ENCODE measurements at regions not wholly inside any gene's neighbourhood (a gene's known extent, or its start where the extent isn't known, plus 50 kb on each side); places are given as distances from the start of the nearest gene placed in this dataset.

GRCh38 chr2:144943293-144943941 is 423.5 kb upstream of the ZEB2 start (continued):
- TF ChIP-seq ZNF462 (CRISPR knock-in tag; IDR thresholded peaks at IDR 0.05): no peak
- no peak for TF ChIP-seq JUNB (IDR thresholded peaks at IDR 0.05; ENCODE audit: unreplicated experiment)

GRCh38 chr2:144942516-144943256 is 422.8 kb upstream of the ZEB2 start:
- no peak overlapping the region for H3K4me3 Mint-ChIP-seq
- ATAC-seq: no peak
- H3K9me3 Mint-ChIP-seq: no peaks in the 10 kb centered on the region
- no peak for DNase-seq (ENCODE audit: low spot score)
- Histone ChIP-seq H3K4me3 (no peak overlapping the region), H3F3A (replicated peaks; ENCODE audit: low read depth) (no peaks in the 10 kb centered on the region), H3K4me2 (no peak overlapping the region), H3K36me3 (ENCODE audit: insufficient read depth) (no peaks in the 10 kb centered on the region), H2AFZ (no peak overlapping the region), H3K9me2 (ENCODE audit: insufficient read depth) (no peaks in the 10 kb centered on the region), H3K4me1 (ENCODE audit: insufficient read depth) (no peaks in the 10 kb centered on the region), H3K27me3 (ENCODE audit: insufficient read depth) (no peaks in the 10 kb centered on the region), H3K27ac (ENCODE audit: low read depth) (no peak overlapping the region), H3K79me2 (replicated peaks; ENCODE audit: insufficient read depth) (no peaks in the 10 kb centered on the region), H4K20me1 (replicated peaks; ENCODE audit: insufficient read depth) (no peaks in the 10 kb centered on the region)
- H3K27ac Mint-ChIP-seq: no peak overlapping the region; the same call in 1 of the 2 replicates
- H3K27me3 Mint-ChIP-seq (ENCODE audit: insufficient read depth, low read depth, poor library complexity): no peaks in the 10 kb centered on the region
- no peaks in the 10 kb centered on the region for H3K4me1 Mint-ChIP-seq
- no peaks in the 10 kb centered on the region for H3K36me3 Mint-ChIP-seq (ENCODE audit: low read depth)
- TF ChIP-seq ETS1 (IDR thresholded peaks at IDR 0.05) (no peak), NANOG (IDR thresholded peaks at IDR 0.05; ENCODE audit: borderline replicate concordance) (no peak), ZNF462 (CRISPR knock-in tag; IDR thresholded peaks at IDR 0.05) (no peak), POLR2AphosphoS5 (IDR thresholded peaks at IDR 0.05; ENCODE audit: low read depth) (no peak)

Data from GM23338 (cell line).